Activated CD4-positive, alpha-beta T cell treated with anti-CD3 and anti-CD28 coated beads, Interleukin-2, amount 10 ng/mL, durations not matched to agents 24 days and 14 days (primary cell): ENCODE measurements at regions not wholly inside any gene's neighbourhood (a gene's known extent, or its start where the extent isn't known, plus 50 kb on each side); places are given as distances from the start of the nearest gene placed in this dataset.

Source experiments
- DNase-seq: peaks from one replicate; pipeline ENCODE4 v3.0.0; 2022
- H3K27ac Mint-ChIP-seq: one replicate; pipeline ENCODE4 v1.8.0; 2022; ENCODE audit warnings: mild to moderate bottlenecking, mixed read lengths
- H3K27me3 Mint-ChIP-seq: one replicate; pipeline ENCODE4 v1.8.0; 2022; ENCODE audit warnings: mixed read lengths
- H3K36me3 Mint-ChIP-seq: one replicate; pipeline ENCODE4 v1.8.0; 2022; ENCODE audit warnings: low read depth, mild to moderate bottlenecking, mixed read lengths
- H3K4me1 Mint-ChIP-seq: one replicate; pipeline ENCODE4 v1.8.0; 2021; ENCODE audit warnings: mixed read lengths
- H3K4me3 Mint-ChIP-seq: one replicate; pipeline ENCODE4 v1.8.0; 2022; ENCODE audit warnings: mild to moderate bottlenecking, moderate library complexity, mixed read lengths
- H3K9me3 Mint-ChIP-seq: one replicate; pipeline ENCODE4 v1.8.0; 2021; ENCODE audit warnings: mixed read lengths
- intact Hi-C: fragments of 100-400 bp; cut with micrococcal nuclease; formaldehyde crosslinking; loops from one replicate; pipeline ENCODE4 v1.15.1; 2023

- Mint-ChIP-seq H3K9me3 (no peaks in the 10 kb centered on the region), H3K27me3 (no peaks in the 10 kb centered on the region), H3K27ac (no peak overlapping the region), H3K4me1 (no peaks in the 10 kb centered on the region), H3K36me3 (no peaks in the 10 kb centered on the region), H3K4me3 (no peak overlapping the region)
- intact Hi-C loops, result no loop called here
- no peak for DNase-seq
Observed at GRCh38 chr20:18978311-18978710, 164.7 kb downstream of the SCP2D1 start.

- no peak for DNase-seq
- Mint-ChIP-seq H3K27me3 (no peaks in the 10 kb centered on the region), H3K36me3 (no peaks in the 10 kb centered on the region), H3K4me3 (no peak overlapping the region), H3K4me1 (no peaks in the 10 kb centered on the region), H3K27ac (no peak overlapping the region), H3K9me3 (no peaks in the 10 kb centered on the region)
- intact Hi-C loops, result no loop called here
Observed at GRCh38 chr20:18979132-18979531, 165.5 kb downstream of the SCP2D1 start.

- H3K36me3 Mint-ChIP-seq, result no peaks in the 10 kb centered on the region
- intact Hi-C loops, result no loop called here
- H3K4me3 Mint-ChIP-seq, result no peak overlapping the region
- H3K9me3 Mint-ChIP-seq, result no peaks in the 10 kb centered on the region
- H3K4me1 Mint-ChIP-seq, result no peaks in the 10 kb centered on the region
- no peak overlapping the region for H3K27ac Mint-ChIP-seq
- no peaks in the 10 kb centered on the region for H3K27me3 Mint-ChIP-seq
- DNase-seq, result no peak
Observed at GRCh38 chr20:18981962-18982539, 168.5 kb downstream of the SCP2D1 start.

- H3K27me3 Mint-ChIP-seq, result no peaks in the 10 kb centered on the region
- intact Hi-C loops, result no loop called here
- no peaks in the 10 kb centered on the region for H3K9me3 Mint-ChIP-seq
- H3K36me3 Mint-ChIP-seq, result no peaks in the 10 kb centered on the region
- H3K4me3 Mint-ChIP-seq, result no peak overlapping the region
- no peaks in the 10 kb centered on the region for H3K4me1 Mint-ChIP-seq
- DNase-seq, result no peak
- H3K27ac Mint-ChIP-seq, result no peak overlapping the region
Observed at GRCh38 chr20:18983796-18984195, 170.2 kb downstream of the SCP2D1 start.

GRCh38 chr20:18984238-18985200 is 170.9 kb downstream of the SCP2D1 start:
- Mint-ChIP-seq H3K27me3 (no peaks in the 10 kb centered on the region), H3K4me3 (no peak overlapping the region), H3K4me1 (no peaks in the 10 kb centered on the region), H3K9me3 (no peaks in the 10 kb centered on the region), H3K27ac (no peak overlapping the region), H3K36me3 (no peaks in the 10 kb centered on the region)
- no peak for DNase-seq
- intact Hi-C loops, result no loop called here

- H3K36me3 Mint-ChIP-seq, result no peaks in the 10 kb centered on the region
- no peaks in the 10 kb centered on the region for H3K4me1 Mint-ChIP-seq
- no peak for DNase-seq
- no peak overlapping the region for H3K4me3 Mint-ChIP-seq
- H3K27me3 Mint-ChIP-seq, result no peaks in the 10 kb centered on the region
- H3K9me3 Mint-ChIP-seq, result no peaks in the 10 kb centered on the region
- intact Hi-C loops, result no loop called here
- H3K27ac Mint-ChIP-seq, result no peak overlapping the region
Observed at GRCh38 chr20:18985551-18985950, 172.0 kb downstream of the SCP2D1 start.

- Mint-ChIP-seq H3K27ac (no peak overlapping the region), H3K27me3 (no peaks in the 10 kb centered on the region), H3K4me1 (no peaks in the 10 kb centered on the region), H3K36me3 (no peaks in the 10 kb centered on the region), H3K9me3 (no peaks in the 10 kb centered on the region), H3K4me3 (no peak overlapping the region)
- DNase-seq, result no peak
- intact Hi-C loops, result no loop called here
Observed at GRCh38 chr20:18986146-18986830, 172.7 kb downstream of the SCP2D1 start.

GRCh38 chr20:18986895-18987580 is 173.5 kb downstream of the SCP2D1 start:
- H3K9me3 Mint-ChIP-seq, result no peaks in the 10 kb centered on the region
- intact Hi-C loops, result no loop called here

GRCh38 chr20:18987781-18988360 is 174.3 kb downstream of the SCP2D1 start:
- Mint-ChIP-seq H3K27ac (no peak overlapping the region), H3K4me1 (no peaks in the 10 kb centered on the region), H3K36me3 (no peaks in the 10 kb centered on the region), H3K9me3 (no peaks in the 10 kb centered on the region), H3K27me3 (no peaks in the 10 kb centered on the region), H3K4me3 (no peak overlapping the region)
- no peak for DNase-seq
- intact Hi-C loops, result no loop called here

More at GRCh38 chr20:18986895-18987580, 173.5 kb downstream of the SCP2D1 start:
- no peaks in the 10 kb centered on the region for H3K36me3 Mint-ChIP-seq
- no peaks in the 10 kb centered on the region for H3K27me3 Mint-ChIP-seq
- DNase-seq, result no peak
- no peak overlapping the region for H3K27ac Mint-ChIP-seq
- no peaks in the 10 kb centered on the region for H3K4me1 Mint-ChIP-seq
- H3K4me3 Mint-ChIP-seq, result no peak overlapping the region

GRCh38 chr20:18988701-18989100 is 175.1 kb downstream of the SCP2D1 start:
- no peak for DNase-seq
- Mint-ChIP-seq H3K27me3 (no peaks in the 10 kb centered on the region), H3K27ac (no peak overlapping the region), H3K4me3 (no peak overlapping the region), H3K9me3 (no peaks in the 10 kb centered on the region), H3K4me1 (no peaks in the 10 kb centered on the region), H3K36me3 (no peaks in the 10 kb centered on the region)
- intact Hi-C loops, result no loop called here

GRCh38 chr20:18989736-18990474 is 176.3 kb downstream of the SCP2D1 start:
- no peaks in the 10 kb centered on the region for H3K4me1 Mint-ChIP-seq
- no peak overlapping the region for H3K27ac Mint-ChIP-seq
- H3K9me3 Mint-ChIP-seq, result no peaks in the 10 kb centered on the region
- no peaks in the 10 kb centered on the region for H3K27me3 Mint-ChIP-seq
- DNase-seq, result no peak
- intact Hi-C loops, result no loop called here
- no peak overlapping the region for H3K4me3 Mint-ChIP-seq
- no peaks in the 10 kb centered on the region for H3K36me3 Mint-ChIP-seq

GRCh38 chr20:18991012-18991411 is 177.4 kb downstream of the SCP2D1 start:
- Mint-ChIP-seq H3K4me3 (no peak overlapping the region), H3K9me3 (no peaks in the 10 kb centered on the region), H3K4me1 (no peaks in the 10 kb centered on the region), H3K27me3 (no peaks in the 10 kb centered on the region), H3K36me3 (no peaks in the 10 kb centered on the region), H3K27ac (no peak overlapping the region)
- intact Hi-C loops, result no loop called here
- DNase-seq, result no peak

GRCh38 chr20:18992418-18992817 is 178.8 kb downstream of the SCP2D1 start:
- H3K27ac Mint-ChIP-seq, result no peak overlapping the region

More at GRCh38 chr20:18992418-18992817, 178.8 kb downstream of the SCP2D1 start:
- Mint-ChIP-seq H3K4me1 (no peaks in the 10 kb centered on the region), H3K27me3 (no peaks in the 10 kb centered on the region), H3K36me3 (no peaks in the 10 kb centered on the region), H3K4me3 (no peak overlapping the region), H3K9me3 (no peaks in the 10 kb centered on the region)
- no peak for DNase-seq
- intact Hi-C loops, result no loop called here
